LNCaP clone FGC (cell line): ENCODE measurements at regions not wholly inside any gene's neighbourhood (a gene's known extent, or its start where the extent isn't known, plus 50 kb on each side); places are given as distances from the start of the nearest gene placed in this dataset.

Experiments used
- DNase-seq: peaks from one replicate; pipeline ENCODE4 v3.0.0-alpha.2; 2011; ENCODE audit warnings: low read depth
- H3K4me3 ChIP-seq: 2 replicates; pipeline ENCODE4 v1.5.1; 2011; ENCODE audit warnings: mild to moderate bottlenecking, low read depth, low read length, control low read depth
- TF ChIP-seq, protein P1 (sequence below): IDR thresholded peaks from 2 replicates; pipeline ENCODE4 v1.5.1; 2012; ENCODE audit warnings: mild to moderate bottlenecking; ENCODE audit not compliant: control insufficient read depth, insufficient read depth; ENCODE audit errors: extremely low read depth

DNA sequence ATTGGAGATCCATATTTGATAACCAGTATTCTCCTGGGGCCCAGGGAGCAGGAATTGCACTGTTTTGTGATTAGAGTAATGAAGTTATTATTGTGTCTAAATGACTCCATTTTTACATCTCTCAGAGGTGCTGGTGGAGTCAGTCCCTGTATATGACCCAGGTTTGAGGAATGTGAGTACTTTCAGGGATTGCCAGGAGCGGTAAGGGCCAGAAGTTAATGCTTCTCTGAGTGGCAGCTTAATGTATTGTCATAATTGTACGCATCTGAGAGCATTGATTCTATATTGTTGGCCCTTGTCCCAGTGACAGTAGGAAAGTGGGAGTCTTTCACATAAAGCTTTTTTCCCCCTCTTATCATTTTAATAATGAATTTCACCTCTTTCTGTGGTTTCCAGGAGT is 146.2 kb downstream of the GATB start:
- DNase-seq, result no peak
- TF ChIP-seq, protein P1, sequence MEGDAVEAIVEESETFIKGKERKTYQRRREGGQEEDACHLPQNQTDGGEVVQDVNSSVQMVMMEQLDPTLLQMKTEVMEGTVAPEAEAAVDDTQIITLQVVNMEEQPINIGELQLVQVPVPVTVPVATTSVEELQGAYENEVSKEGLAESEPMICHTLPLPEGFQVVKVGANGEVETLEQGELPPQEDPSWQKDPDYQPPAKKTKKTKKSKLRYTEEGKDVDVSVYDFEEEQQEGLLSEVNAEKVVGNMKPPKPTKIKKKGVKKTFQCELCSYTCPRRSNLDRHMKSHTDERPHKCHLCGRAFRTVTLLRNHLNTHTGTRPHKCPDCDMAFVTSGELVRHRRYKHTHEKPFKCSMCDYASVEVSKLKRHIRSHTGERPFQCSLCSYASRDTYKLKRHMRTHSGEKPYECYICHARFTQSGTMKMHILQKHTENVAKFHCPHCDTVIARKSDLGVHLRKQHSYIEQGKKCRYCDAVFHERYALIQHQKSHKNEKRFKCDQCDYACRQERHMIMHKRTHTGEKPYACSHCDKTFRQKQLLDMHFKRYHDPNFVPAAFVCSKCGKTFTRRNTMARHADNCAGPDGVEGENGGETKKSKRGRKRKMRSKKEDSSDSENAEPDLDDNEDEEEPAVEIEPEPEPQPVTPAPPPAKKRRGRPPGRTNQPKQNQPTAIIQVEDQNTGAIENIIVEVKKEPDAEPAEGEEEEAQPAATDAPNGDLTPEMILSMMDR, result no peak
- no peak overlapping the region for H3K4me3 ChIP-seq

DNA sequence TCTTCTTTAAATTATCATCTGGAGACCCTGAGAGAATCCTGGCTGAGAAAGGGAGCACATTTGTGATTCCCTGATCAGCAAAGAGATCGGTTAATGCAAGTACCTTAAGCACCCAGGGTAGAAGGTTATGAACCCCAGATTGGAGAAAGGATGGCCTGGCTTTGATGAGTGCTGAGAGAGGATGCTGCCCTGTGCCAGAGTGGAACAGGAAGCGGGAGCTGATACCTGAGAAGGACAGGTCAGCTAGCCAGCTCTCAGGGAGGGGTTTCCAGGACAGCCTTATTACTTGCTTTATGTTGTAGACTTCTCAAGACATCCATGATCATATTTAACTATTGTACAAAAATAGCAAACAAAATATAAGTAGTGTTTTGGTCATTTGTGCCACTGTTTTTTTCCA is 141.9 kb downstream of the GATB start:
- DNase-seq, result no peak
- no peak overlapping the region for H3K4me3 ChIP-seq
- TF ChIP-seq, protein P1, result no peak

DNA sequence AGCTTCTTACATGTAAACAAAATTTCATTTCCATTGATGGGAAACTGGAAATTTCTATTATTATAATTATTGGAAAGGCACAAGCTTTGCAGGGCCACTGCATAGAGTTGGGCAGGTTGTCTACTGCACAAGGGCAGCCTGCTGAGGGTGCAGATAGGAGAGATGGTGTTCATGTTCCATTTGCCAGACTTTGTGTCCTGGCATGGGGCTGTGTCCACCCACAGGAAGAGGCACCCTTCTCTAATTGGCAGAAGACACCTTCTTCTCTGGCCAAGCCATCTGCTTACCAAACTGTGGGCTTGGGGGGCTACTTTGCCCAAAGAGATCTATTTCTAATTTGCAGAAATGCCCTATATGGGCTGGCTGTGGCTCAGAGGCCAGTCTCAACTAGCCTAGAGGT is 140.7 kb downstream of the GATB start:
- H3K4me3 ChIP-seq, result no peak overlapping the region
- TF ChIP-seq, protein P1, result no peak
- no peak for DNase-seq
